Stimulated activated CD4-positive, alpha-beta T cell treated with anti-CD3 and anti-CD28 coated beads, TNF-alpha, amount 100 ng/mL, for 48 hours (primary cell): ENCODE measurements at regions not wholly inside any gene's neighbourhood (a gene's known extent, or its start where the extent isn't known, plus 50 kb on each side); places are given as distances from the start of the nearest gene placed in this dataset.
"Not testable (repeated sequence)": the region's sequence is repeated elsewhere in the genome, so short reads cannot be mapped to it uniquely, and the experiment has no call there.

Source experiments
- DNase-seq, 3 donors: peaks; one replicate each; pipeline ENCODE4 v3.0.0-alpha.2; 2020; ENCODE audit warnings: low read depth in 3 of 3

- DNase-seq, result no peak
Measured at GRCh38 chr10:63675171-63675570, 154.0 kb downstream of the REEP3 start.

- DNase-seq, result no peak
Measured at GRCh38 chr10:63677001-63677400, 155.8 kb downstream of the REEP3 start.

- not testable (repeated sequence) for DNase-seq
Measured at GRCh38 chr10:63680545-63680944, 159.3 kb downstream of the REEP3 start.

- DNase-seq, result no peak
Measured at GRCh38 chr10:63681993-63682697, 160.9 kb downstream of the REEP3 start.

GRCh38 chr10:63682698-63683052, 161.5 kb downstream of the REEP3 start:
- not testable (repeated sequence) for DNase-seq

GRCh38 chr10:63683223-63683622, 162.0 kb downstream of the REEP3 start:
- DNase-seq, result no peak

GRCh38 chr10:63683686-63684085, 162.5 kb downstream of the REEP3 start:
- no peak for DNase-seq

- DNase-seq, result no peak
Measured at GRCh38 chr10:63684257-63684936, 163.2 kb downstream of the REEP3 start.

GRCh38 chr10:63689768-63690167, 168.6 kb downstream of the REEP3 start:
- DNase-seq, result no peak

- no peak for DNase-seq
Measured at GRCh38 chr10:63692220-63692896, 171.2 kb downstream of the REEP3 start.

- not testable (repeated sequence) for DNase-seq
Measured at GRCh38 chr10:63693021-63693420, 171.8 kb downstream of the REEP3 start.

- no peak for DNase-seq
Measured at GRCh38 chr10:63696205-63696604, 175.0 kb downstream of the REEP3 start.

- no peak for DNase-seq
Measured at GRCh38 chr10:63697956-63698786, 177.0 kb downstream of the REEP3 start.

- no peak for DNase-seq
Measured at GRCh38 chr10:63698787-63699150, 177.6 kb downstream of the REEP3 start.

GRCh38 chr10:63699785-63700613, 178.8 kb downstream of the REEP3 start:
- peak in 1 of 3 donors; percentile 6 for DNase-seq

GRCh38 chr10:63700631-63701156, 179.5 kb downstream of the REEP3 start:
- no peak for DNase-seq

GRCh38 chr10:63702092-63702491, 180.9 kb downstream of the REEP3 start:
- no peak for DNase-seq

- DNase-seq, result no peak
Measured at GRCh38 chr10:63703113-63703670, 182.0 kb downstream of the REEP3 start.

- no peak for DNase-seq
Measured at GRCh38 chr10:63703740-63704345, 182.6 kb downstream of the REEP3 start.

GRCh38 chr10:63707254-63707910, 186.2 kb downstream of the REEP3 start:
- no peak for DNase-seq
